GM23338 (cell line): ENCODE measurements at regions not wholly inside any gene's neighbourhood (a gene's known extent, or its start where the extent isn't known, plus 50 kb on each side); places are given as distances from the start of the nearest gene placed in this dataset.
A peak's percentile ranks its signal among the peaks of the same experiment; 100 is the strongest.

Experiments used
- ATAC-seq: fragments of 200-7000 bp; cut with Tn5 transposase; 3 replicates; pipeline ENCODE4 v1.9.1; 2020
- DNase-seq: peaks from one replicate; pipeline ENCODE4 v3.0.0-alpha.2; 2015; ENCODE audit warnings: low spot score
- H2AFZ ChIP-seq: fragments of 200-600 bp; sonication (generic); 2 replicates; pipeline ENCODE4 v1.8.0; 2016; ENCODE audit warnings: antibody characterized with exemption, mild to moderate bottlenecking, moderate library complexity
- H3F3A ChIP-seq: fragments of 200-600 bp; sonication (generic); replicated peaks from 2 replicates; pipeline ENCODE4 v1.8.0; 2017; ENCODE audit warnings: antibody characterized with exemption, mixed run types, low read depth
- H3K27ac ChIP-seq: fragments of 200-600 bp; sonication (generic); 2 replicates; pipeline ENCODE4 v1.6.1; 2016; ENCODE audit warnings: low read depth
- H3K27me3 ChIP-seq: fragments of 200-600 bp; sonication (generic); 2 replicates; pipeline ENCODE4 v1.8.0; 2016; ENCODE audit warnings: mild to moderate bottlenecking, mixed run types, moderate library complexity; ENCODE audit not compliant: insufficient read depth
- H3K36me3 ChIP-seq: fragments of 200-600 bp; sonication (generic); 2 replicates; pipeline ENCODE4 v1.8.0; 2016; ENCODE audit warnings: mild to moderate bottlenecking; ENCODE audit not compliant: insufficient read depth
- H3K4me1 ChIP-seq: fragments of 200-600 bp; sonication (generic); 2 replicates; pipeline ENCODE4 v1.8.0; 2016; ENCODE audit warnings: mild to moderate bottlenecking, moderate library complexity; ENCODE audit not compliant: insufficient read depth
- H3K4me2 ChIP-seq: fragments of 200-600 bp; sonication (generic); 2 replicates; pipeline ENCODE4 v1.7.1; 2017; ENCODE audit warnings: mixed run types
- H3K4me3 ChIP-seq: fragments of 200-600 bp; sonication (generic); 2 replicates; pipeline ENCODE4 v1.6.1; 2016; ENCODE audit warnings: mixed run types
- H3K79me2 ChIP-seq: fragments of 200-600 bp; sonication (generic); replicated peaks from 2 replicates; pipeline ENCODE4 v1.8.0; 2017; ENCODE audit warnings: mild to moderate bottlenecking; ENCODE audit not compliant: insufficient read depth
- H3K9me2 ChIP-seq: fragments of 200-600 bp; sonication (generic); 2 replicates; pipeline ENCODE4 v1.8.0; 2017; ENCODE audit not compliant: insufficient read depth
- H4K20me1 ChIP-seq: fragments of 200-600 bp; sonication (generic); replicated peaks from 2 replicates; pipeline ENCODE4 v1.8.0; 2017; ENCODE audit warnings: mild to moderate bottlenecking; ENCODE audit not compliant: insufficient read depth
- H3K27ac Mint-ChIP-seq: 2 replicates; pipeline ENCODE4 v1.8.0; 2020; ENCODE audit warnings: inconsistent platforms, mild to moderate bottlenecking, moderate library complexity, mixed read lengths
- H3K27me3 Mint-ChIP-seq: 3 replicates; pipeline ENCODE4 v1.8.0; 2022; ENCODE audit warnings: low read depth, mild to moderate bottlenecking, moderate library complexity, mixed read lengths, inconsistent platforms; ENCODE audit not compliant: insufficient read depth, poor library complexity
- H3K36me3 Mint-ChIP-seq: 3 replicates; pipeline ENCODE4 v1.8.0; 2021; ENCODE audit warnings: low read depth, mild to moderate bottlenecking, inconsistent platforms, moderate library complexity, mixed read lengths
- H3K4me1 Mint-ChIP-seq: 3 replicates; pipeline ENCODE4 v1.8.0; 2020; ENCODE audit warnings: mild to moderate bottlenecking, inconsistent platforms, mixed read lengths
- H3K4me3 Mint-ChIP-seq: 3 replicates; pipeline ENCODE4 v1.8.0; 2021; ENCODE audit warnings: moderate library complexity, mild to moderate bottlenecking, inconsistent platforms, mixed read lengths
- H3K9me3 Mint-ChIP-seq: 3 replicates; pipeline ENCODE4 v1.8.0; 2020; ENCODE audit warnings: moderate library complexity, mild to moderate bottlenecking, inconsistent platforms, mixed read lengths
- CREB1 ChIP-seq: fragments of 250-450 bp; sonication (Bioruptor Pico); IDR thresholded peaks from 2 replicates; pipeline ENCODE4 v1.5.0; 2020; ENCODE audit warnings: low read depth, mild to moderate bottlenecking, moderate library complexity
- CTCF ChIP-seq, 2 experiments: fragments of 200-600 bp in 1 of 2; sonication (generic) in 1 of 2; conservative IDR thresholded peaks; 2 replicates each; pipeline versions ENCODE4 v1.5.1 to v1.6.1; 2016 to 2017; ENCODE audit warnings: antibody characterized with exemption in 2 of 2, low read depth in 2 of 2, mild to moderate bottlenecking in 2 of 2, moderate library complexity in 1 of 2
- ETS1 ChIP-seq: IDR thresholded peaks from 2 replicates; pipeline ENCODE4 v1.6.1; 2016; ENCODE audit warnings: antibody characterized with exemption
- EZH2 ChIP-seq: fragments of 200-600 bp; sonication (generic); IDR thresholded peaks from one replicate; pipeline ENCODE4 v1.8.0; 2017; ENCODE audit warnings: antibody characterized with exemption, mild to moderate bottlenecking, low read depth; ENCODE audit not compliant: unreplicated experiment
- EZH2phosphoT487 ChIP-seq: fragments of 200-600 bp; sonication (generic); IDR thresholded peaks from one replicate; pipeline ENCODE4 v1.8.1; 2018; ENCODE audit warnings: antibody characterized with exemption; ENCODE audit not compliant: unreplicated experiment
- JUNB ChIP-seq: IDR thresholded peaks from one replicate; pipeline ENCODE4 v1.6.1; 2016; ENCODE audit warnings: antibody characterized with exemption; ENCODE audit not compliant: unreplicated experiment
- NANOG ChIP-seq: IDR thresholded peaks from 2 replicates; pipeline ENCODE4 v1.6.1; 2016; ENCODE audit warnings: antibody characterized with exemption, borderline replicate concordance
- POLR2AphosphoS5 ChIP-seq: IDR thresholded peaks from 2 replicates; pipeline ENCODE4 v1.6.1; 2016; ENCODE audit warnings: antibody characterized with exemption, low read depth
- REST ChIP-seq: IDR thresholded peaks from one replicate; pipeline ENCODE4 v1.6.1; 2018; ENCODE audit warnings: antibody characterized with exemption; ENCODE audit not compliant: unreplicated experiment
- STAT1 ChIP-seq: IDR thresholded peaks from one replicate; pipeline ENCODE4 v1.6.1; 2016; ENCODE audit warnings: antibody characterized with exemption; ENCODE audit not compliant: unreplicated experiment
- ZNF114 ChIP-seq: fragments of 250-450 bp; sonication (Bioruptor Pico); IDR thresholded peaks from 2 replicates; pipeline ENCODE4 v1.5.0; 2020; ENCODE audit warnings: mild to moderate bottlenecking, moderate library complexity
- ZNF331 ChIP-seq: fragments of 250-450 bp; sonication (Bioruptor Pico); IDR thresholded peaks from 2 replicates; pipeline ENCODE4 v1.5.0; 2020; ENCODE audit warnings: low read depth, mild to moderate bottlenecking, moderate library complexity
- ZNF462 ChIP-seq: fragments of 250-450 bp; sonication (Bioruptor Pico); IDR thresholded peaks from 2 replicates; pipeline ENCODE4 v1.5.0; 2020; ENCODE audit warnings: mild to moderate bottlenecking, moderate library complexity

GRCh38 chr18:2002151-2002550, 569.2 kb downstream of the METTL4 start:
- DNase-seq (peak; percentile 19), ATAC-seq (peak; percentile 43)
- no peaks in the 10 kb centered on the region for H3K27me3 Mint-ChIP-seq
- peaks cover 3% of the 10 kb centered on the region; the same call in 2 of the 3 replicates for H3K36me3 Mint-ChIP-seq
- Histone ChIP-seq H4K20me1 (no peaks in the 10 kb centered on the region), H3K27ac (peak overlapping the region; percentile 71), H3K4me1 (peaks cover 5% of the 10 kb centered on the region; the same call in 1 of the 2 replicates), H3K9me2 (peaks cover 8% of the 10 kb centered on the region), H3K79me2 (no peaks in the 10 kb centered on the region), H2AFZ (peak overlapping the region; percentile 64), H3K4me2 (peak overlapping the region; percentile 20; the same call in 1 of the 2 replicates), H3K27me3 (no peaks in the 10 kb centered on the region), H3K4me3 (no peak overlapping the region), H3K36me3 (no peaks in the 10 kb centered on the region), H3F3A (no peaks in the 10 kb centered on the region)
- peaks cover 9% of the 10 kb centered on the region for H3K4me1 Mint-ChIP-seq
- H3K27ac Mint-ChIP-seq, result no peak overlapping the region
- H3K9me3 Mint-ChIP-seq, result peaks cover 10% of the 10 kb centered on the region; the same call in 2 of the 3 replicates
- TF ChIP-seq EZH2, result no peak
- TF ChIP-seq EZH2phosphoT487, result no peak
- no peak for TF ChIP-seq CTCF (conservative IDR thresholded peaks at IDR 0.05; ENCODE audit: low read depth in 2 of 2)
- no peak for TF ChIP-seq CREB1 (CRISPR knock-in tag)
- TF ChIP-seq NANOG, result no peak
- no peak for TF ChIP-seq POLR2AphosphoS5
- TF ChIP-seq STAT1, result no peak
- TF ChIP-seq ZNF114 (CRISPR knock-in tag), result no peak
- TF ChIP-seq JUNB, result no peak
- TF ChIP-seq ETS1, result no peak
- TF ChIP-seq ZNF462 (CRISPR knock-in tag), result no peak
- no peak for TF ChIP-seq REST
- no peak for TF ChIP-seq ZNF331 (CRISPR knock-in tag)
- no peak overlapping the region for H3K4me3 Mint-ChIP-seq
